NCI-H748 treated with DMSO at 0.1 percent for 48 hours (cell line): ENCODE measurements at regions not wholly inside any gene's neighbourhood (a gene's known extent, or its start where the extent isn't known, plus 50 kb on each side); places are given as distances from the start of the nearest gene placed in this dataset.
"Not testable (repeated sequence)": the region's sequence is repeated elsewhere in the genome, so short reads cannot be mapped to it uniquely, and the experiment has no call there.

Source experiments
- DNase-seq: peaks from one replicate; lab custom pipeline; 2025; lab: John Stamatoyannopoulos, UW

DNA sequence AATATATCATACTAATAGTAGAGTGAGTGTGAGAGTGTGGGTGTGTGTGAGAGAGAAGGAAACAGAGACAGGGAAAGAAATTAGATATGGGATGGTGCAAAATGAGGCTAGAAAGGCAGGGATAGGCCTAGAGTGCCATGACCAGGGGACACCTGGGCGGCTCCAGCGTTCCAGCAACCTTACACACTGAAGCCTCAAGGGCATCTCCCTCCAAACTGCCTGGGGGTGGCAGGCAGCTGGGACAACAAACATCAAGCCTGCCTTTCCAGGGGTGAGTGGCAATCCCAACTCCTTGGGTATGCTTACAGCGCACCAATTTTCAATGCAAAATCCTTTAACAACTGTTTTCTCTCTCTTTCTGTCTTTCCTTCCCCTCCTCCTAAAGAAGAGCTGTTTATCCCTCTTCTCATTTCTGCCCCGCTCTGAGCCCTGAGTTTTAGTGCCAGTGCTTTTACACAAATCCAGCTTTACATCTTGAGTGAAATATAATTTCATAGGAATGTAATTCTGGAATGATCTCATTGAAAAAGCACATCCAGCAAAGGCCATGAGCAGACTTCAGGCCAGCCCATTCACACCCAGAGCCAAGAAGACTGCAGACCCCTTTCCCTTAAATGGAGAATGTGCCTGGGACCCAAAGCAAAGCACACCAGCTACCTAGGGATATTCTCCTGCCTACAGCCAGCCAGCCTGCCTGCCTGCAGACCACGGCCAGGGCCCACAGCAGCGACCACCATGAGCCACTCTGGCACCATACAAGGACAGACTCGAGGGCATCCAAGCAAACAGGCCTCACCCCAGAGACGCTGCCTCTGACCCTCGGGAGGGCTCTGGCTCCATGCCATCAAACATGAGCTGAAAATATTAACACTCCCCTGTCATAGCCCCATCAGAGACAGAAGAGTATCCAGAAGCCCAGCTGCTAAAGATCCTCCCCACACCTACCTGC is 90.3 kb downstream of the RPL27A start:
- DNase-seq = no peak

DNA sequence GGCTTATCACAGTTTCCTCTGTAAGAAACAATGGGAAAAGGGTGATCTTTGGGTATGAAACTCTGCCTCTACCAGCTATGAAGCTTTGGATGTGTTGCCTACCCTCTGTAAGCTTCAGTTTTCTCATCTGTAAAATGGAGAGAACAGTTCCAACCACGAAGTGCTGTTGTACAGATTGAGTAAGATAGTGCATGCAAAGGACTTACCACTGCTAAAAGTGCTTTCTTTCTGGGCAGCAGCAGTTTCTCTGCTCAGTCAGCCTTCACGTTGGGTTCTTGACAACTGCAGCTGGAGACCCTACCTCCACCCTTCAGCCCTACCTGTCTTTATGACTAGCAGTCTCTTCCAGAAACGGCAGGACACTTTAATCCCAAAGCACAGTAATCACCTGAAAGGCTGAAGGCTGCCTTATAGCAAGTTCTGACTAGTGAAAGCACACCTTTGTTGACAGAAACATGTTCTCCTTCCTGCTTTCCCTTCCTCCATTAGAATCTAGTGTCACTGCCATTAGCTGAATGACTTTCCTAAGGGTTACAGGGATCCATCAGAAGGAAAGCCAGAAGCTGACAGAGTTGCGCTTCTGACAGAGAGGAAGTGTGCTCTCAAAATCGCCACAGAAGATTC is 91.4 kb downstream of the RPL27A start:
- no peak for DNase-seq

DNA sequence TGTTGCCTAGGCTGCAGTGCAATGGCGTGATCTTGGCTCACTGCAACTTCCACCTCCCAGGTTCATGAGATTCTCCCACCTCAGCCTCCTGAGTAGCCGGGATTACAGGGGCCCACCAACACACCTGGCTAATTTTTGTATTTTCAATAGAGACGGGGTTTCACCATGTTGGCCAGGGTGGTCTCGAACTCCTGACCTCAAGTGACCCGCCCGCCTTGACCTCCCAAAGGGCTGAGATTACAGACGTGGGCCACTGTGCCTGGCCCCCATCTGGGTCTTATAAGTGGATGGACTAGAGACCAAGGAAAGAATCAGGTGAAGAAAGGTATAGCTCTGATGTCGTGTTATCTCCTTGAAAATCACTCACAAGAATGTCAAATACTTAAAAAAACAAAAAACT is 92.3 kb downstream of the RPL27A start:
- DNase-seq = not testable (repeated sequence)

DNA sequence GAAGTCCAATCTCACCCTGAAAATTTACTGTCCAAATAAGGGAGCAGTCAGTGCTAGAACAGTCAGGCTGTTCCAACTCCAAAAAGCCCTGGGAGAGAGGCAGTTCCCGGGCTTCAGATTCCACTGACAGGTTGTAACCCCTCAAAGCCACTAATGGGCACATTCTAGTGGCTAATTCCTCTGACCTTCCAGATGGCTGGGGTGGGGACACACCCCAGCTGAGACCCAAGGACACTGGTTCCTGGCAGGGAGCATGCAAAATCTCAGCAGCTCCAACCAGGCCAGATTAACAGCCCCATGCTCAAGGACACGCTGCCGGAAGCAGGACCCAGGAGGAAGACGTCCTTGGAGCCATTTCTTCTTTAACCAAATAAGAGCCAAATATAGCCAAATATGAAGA is 92.7 kb downstream of the RPL27A start:
- no peak for DNase-seq

DNA sequence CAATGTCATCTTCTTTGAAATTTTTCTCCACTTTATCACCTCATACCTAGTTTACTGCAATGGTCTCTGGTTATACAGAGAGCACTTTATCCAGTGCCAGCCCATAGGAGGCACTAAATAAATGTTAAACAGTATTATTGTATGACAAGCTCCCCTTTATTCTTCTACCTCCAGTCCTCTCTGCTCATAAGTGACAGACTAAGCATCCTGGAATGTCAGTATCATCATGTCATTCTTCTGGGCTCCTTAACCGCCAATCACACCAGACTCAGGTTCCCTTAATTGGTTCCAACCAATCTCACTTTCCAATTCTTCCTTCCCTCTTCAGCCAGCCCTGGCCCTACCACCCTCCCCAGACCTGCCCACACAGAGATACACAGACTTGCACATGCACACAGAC is 93.1 kb downstream of the RPL27A start:
- no peak for DNase-seq

DNA sequence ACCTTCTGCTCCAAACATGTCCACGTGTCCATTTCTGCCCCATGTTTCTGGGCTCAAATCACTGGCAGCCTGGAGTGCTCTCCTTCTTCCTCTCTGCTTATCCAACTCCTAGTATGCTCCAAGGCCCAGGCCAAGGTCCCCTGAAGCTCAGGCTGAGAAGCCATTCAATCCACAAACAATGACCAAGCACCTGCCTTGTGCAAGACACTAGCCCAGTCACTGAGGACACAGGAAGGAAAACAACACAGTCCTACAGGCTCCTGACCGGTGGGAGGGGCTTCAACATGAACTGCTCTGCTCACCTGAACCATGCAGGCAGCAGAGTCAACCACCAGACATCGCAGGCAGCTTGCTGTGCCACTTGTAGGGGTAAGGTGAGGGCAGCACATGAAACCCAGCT is 93.6 kb downstream of the RPL27A start:
- no peak for DNase-seq

DNA sequence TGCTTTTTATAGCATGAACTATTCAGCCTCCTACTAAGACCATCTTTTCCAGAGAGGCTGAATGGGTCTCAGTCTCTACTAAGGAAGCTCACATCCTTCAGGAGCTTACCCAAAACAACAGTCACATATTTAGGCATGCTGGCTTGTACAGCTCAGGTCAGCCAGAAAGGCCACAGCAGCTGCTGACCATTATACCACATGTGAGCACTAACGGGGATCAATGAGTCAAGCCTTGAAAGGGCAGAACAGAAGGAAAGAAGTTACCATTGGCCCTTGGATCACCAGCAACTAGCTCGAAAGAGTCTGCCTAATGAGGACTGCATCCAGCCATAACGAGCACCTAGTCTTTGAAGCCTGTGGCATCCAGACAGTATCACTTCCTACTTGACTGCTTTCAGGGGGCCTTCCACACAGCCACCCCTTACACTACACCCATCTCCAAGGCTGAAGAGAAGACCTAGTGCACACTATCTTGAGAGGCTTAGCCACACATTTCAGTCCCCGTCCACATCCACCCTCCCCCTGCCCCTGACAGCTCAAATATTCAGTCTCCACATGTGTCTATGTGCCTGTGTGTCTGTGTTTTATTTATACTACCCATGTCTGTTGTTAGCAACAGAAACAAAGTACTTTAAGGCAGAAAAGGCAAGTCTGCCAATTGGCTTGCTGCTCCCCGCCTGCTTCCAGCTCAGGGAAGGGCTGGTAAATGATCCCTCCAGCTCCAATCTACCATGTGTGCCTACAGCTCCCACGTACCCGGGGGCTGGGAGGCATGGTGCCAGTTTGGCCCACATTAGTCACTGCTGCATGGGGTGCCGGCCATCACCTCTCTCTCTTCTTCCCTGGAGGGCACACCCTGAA is 95.5 kb downstream of the RPL27A start:
- DNase-seq = no peak

DNA sequence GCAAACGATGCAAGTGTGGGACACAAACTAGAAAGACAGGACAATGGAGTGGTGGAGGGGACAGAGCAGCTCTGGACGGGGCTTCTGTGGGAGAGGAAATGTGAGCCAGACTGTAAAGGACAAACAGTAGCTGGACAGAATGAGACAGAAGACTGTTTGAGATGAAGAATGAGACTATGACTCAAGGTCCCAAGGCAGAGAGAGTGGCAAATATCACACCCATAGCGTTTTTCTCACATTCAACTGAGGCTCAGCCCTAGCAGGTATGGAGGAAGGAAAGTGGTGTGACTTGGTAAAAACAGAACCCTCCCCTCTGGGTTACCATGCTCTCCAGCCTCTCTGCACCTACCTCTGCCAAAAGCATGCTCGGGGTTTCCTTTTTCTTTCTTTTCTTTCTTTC is 96.5 kb downstream of the RPL27A start:
- no peak for DNase-seq

DNA sequence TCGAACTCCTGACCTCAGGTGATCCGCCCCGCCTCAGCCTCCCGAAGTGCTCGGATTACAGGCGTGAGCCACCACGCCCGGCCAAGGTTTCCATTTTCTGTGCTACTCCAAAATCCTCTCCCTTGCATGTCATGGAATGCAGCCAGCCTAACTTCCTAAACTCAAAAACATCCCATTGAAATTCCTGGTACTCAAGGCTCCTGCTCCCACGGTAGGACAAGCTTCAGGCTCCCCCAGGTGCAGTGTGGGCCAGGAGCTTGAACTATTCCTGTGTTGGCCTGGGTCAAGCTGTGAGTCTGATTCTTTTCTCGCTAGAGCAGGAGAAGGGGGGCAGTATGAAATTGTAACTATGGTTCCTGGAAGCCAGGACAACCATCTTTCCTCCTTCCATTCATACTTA is 97.1 kb downstream of the RPL27A start:
- no peak for DNase-seq

DNA sequence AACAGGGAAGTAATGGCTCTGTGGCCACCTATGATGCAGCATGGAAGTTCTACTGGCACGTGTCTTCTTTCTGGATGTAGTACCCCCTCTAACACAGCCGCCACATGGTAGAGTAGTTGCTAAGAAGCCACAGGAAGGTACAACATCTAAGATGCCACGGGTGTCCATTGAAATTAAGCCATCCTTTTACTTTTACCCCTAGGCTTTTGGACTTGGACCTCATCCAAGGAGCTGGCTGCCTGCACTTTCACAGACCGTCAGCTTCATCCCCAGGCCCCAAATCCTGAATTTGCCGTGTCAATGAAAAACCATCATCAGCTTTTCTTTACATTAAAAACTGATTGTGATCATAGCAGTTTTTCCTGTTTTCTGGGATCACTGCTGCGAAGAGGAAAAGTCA is 102.4 kb downstream of the RPL27A start:
- no peak for DNase-seq

DNA sequence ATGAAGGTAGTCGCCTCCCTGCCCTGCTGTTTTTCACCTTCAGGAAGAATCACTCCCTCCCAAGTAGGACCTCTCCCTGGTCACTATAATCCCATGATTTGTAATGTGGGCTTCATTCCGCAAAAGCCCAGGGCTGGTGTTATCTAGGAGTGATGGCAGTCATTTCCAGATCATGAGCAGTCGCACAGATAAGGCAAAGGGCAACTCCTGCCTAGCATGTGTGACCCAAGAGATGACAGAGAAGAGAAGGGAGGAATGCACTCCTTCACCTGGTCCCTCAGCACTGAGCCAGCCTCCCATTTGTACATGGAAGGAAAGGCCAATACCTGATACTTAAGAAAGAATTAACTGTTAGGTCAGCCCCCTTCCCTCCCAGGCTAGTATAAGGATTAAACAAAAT is 102.9 kb downstream of the RPL27A start:
- no peak for DNase-seq

DNA sequence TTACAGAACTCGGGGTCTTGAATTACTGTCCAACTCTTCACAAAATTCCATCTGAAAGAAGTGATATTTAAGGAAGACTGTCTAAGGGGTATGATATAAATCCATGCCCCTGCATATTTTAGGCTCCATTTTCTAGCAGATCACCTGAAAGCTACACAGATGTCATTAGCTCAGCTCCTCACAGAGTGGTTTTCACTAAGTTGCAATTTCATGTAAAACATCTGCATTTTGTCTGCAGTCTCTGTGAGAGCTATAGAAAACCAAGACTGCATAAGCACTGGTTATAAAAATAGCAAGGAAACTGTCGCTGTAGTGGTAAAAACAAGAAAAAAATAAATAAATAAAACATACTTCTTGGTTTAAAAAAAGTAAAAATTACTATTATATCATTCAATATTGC is 103.4 kb downstream of the RPL27A start:
- no peak for DNase-seq

DNA sequence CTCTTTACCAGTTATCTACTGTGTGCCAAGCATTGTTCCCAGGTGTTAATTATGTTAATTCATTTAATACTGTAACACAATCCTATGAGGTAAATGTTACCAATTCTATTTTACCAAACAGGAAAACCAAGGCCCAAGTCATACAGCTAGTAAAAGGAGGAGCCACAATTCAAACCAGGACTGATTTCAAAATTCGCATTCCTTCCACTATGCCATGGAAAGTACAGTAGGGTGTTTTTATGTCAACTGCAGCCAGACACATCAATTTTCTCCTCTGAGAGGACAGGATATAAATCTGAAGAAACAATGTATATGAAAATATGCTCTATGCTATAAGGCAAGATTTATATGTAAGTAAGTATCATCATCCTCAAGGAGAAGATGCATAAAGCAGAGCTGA is 104.3 kb downstream of the RPL27A start:
- DNase-seq = no peak

DNA sequence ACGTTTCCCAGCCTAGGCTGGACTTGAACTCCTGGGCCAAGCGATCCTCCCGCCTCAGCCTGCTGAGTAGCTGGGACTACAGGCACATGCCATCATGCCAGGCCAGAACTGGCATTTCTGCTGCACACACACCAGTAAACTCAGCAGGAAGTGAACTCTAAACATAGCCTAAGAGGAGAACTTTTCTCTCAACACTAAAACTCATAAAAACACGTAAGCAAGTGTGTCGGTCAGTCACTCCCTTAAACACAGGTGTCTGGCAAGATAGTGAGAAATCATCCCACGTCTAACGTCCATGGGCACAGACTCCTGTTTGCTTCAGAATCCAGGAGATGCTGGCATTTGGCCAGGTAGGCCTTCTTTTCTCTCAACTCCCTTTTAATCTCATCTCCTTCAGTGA is 104.8 kb downstream of the RPL27A start:
- no peak for DNase-seq

DNA sequence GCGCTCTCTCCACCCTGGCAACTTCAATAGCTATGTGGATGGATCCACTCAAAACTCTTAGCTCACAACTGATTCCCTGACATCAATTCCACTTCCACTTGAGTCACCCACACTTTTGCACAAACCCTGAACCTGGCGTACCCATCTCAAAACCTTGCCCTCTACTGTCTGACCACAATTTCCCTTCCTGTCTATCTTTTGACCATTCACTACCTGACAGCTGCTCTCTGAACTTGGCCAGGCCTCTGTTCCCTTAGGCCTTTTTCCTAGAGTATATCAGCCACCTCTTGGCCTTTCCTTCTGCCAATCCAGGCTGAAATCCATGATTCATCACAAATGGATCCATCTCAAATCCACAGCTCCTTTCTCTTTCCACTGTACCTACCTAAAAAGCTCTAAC is 106.0 kb downstream of the RPL27A start:
- DNase-seq = no peak

DNA sequence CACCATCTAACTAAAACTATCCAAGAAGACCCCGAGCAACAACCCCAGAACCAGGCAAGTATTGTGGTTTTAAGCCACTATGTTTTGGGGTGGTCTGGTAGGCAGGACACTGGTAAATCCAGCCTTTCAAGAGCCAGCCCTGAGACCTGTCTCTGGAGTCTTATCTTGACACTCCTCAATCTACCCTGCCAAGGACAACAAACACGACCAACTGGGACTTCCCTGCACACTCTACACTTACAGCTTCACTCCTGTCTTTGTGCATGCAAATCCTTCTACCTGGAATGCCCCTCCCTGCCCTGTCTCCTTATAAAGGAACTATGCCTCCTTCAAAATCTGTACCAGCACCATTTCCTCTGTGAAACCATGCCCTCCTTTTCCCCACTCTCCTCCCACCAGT is 107.3 kb downstream of the RPL27A start:
- no peak for DNase-seq

DNA sequence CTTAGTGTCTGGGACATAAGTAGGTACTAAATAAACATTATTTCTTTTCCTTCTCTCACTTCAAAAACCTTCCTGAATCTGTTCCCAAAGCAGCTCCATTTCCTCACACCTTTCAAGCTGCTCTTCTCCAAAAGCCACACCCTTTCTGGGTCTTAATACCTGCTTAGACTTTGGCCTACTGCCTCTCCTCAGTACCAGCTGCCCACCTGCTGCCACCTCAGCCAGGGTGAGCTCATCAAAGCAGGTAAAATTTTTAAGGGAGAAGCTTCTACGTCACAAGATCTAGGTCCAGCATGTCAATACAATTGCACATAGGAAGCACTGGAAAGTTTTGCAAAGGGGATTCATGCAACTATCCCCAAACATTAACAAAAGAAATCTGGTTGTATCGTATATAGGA is 108.4 kb downstream of the RPL27A start:
- DNase-seq = no peak

DNA sequence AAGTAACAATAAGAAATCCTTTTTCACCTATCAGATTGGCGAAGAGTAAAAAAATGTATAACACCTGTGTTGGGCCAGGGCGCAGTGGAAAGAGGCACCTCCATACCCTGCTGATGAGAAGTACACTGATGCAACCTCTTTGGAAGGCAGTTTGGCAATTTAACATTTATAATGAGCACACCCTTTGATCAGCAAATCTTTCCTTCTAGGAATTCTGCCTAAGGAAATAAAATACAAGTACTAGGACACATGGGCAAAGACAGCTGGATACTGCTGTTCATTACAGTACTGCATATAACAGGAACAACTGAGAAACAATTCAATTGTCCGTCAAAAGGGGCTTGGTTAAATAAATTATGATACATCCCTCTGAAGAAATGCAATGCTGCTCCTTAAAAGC is 110.1 kb downstream of the RPL27A start:
- DNase-seq = no peak

DNA sequence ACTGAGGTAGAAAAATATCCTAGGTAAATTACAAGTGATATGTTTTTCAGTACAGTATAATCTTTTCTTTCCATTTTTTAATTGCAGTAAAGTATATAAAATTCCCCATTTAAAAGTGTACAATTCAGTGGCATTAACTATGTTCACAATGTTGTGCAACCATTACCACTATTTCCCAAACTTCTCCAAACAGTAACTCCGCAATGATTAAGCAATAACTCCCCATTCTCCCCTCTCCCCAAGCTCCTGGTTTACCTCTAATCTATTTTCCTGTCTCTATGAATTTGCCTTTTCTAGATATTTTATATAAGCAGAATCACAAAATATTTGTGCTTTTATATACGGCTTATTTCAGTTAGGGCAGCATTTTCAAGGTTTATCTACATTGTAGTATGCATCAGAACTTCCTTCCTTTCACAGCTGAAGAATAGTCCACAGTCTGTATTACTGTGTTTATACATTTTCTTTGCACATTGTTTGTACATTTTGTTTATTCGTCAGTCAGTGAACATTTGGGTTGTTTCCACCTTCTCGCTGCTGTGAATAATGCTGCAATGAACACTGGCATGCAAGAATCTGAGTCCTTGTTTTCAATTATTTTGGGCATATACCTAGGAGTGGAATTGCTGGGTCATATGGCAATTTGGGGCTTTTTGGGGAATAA is 110.7 kb downstream of the RPL27A start:
- no peak for DNase-seq

DNA sequence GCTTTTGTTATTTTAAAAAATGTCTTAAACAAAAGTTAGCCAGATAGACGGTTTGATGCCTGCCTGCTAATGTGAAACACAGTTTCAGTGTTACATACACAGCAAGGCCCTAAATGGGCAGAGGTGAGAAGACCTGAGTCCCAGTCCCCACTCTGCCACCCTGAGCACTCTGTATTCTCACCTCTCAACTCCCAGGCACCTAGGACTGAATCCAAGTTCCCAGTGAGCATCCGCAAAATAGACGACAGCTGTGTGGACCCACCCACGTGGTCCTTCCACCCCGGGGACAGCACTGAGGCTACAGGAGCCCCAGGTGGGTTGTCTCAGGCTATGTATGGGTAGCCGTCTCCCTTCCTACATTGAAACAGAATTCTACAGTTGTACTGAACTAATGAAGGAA is 111.5 kb downstream of the RPL27A start:
- DNase-seq = no peak

DNA sequence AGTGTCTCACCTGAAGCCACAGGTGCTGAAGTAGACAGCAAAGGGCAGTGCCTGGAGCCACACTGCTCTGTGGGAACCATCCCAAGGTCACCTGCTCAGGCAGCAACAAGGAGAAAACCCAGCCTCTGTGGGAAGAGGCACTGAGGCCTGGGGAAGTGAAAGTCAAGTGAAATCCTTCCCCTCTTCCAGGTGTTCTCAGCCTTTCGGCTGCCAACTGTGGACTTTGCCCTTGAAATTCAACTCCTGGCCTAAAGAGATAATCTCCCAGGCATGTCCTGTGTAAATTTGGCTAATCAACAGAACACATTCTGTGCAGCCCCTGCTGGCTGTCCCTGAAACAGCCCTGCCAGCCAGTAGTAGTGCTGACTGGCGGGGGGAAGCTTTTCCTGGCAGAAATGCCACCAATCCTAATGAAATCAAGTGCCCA is 112.1 kb downstream of the RPL27A start:
- no peak for DNase-seq

DNA sequence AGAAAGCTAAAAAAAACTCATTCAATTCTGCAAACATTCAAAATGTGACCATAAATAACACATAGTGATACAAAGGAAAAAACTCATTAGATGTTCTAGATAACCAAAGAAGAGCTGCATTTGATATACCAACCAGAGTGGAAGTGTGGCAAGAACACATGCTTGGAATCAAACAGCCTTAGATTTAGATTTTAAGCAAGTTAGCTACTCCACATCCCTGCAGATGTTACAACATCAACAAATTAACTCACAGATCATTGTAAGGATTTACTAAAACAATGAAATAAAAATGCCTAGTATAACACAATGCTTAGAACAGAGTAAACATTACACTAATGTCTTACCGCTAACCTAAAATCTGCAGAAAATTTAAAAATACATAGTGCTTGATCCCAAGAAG is 114.0 kb upstream of the AKIP1 start:
- no peak for DNase-seq
